GM23338 (cell line): ENCODE measurements at regions not wholly inside any gene's neighbourhood (a gene's known extent, or its start where the extent isn't known, plus 50 kb on each side); places are given as distances from the start of the nearest gene placed in this dataset.

Experiments
- ATAC-seq: fragments of 200-7000 bp; cut with Tn5 transposase; 3 replicates; pipeline ENCODE4 v1.9.1; 2020
- DNase-seq: peaks from one replicate; pipeline ENCODE4 v3.0.0-alpha.2; 2015; ENCODE audit warnings: low spot score
- H2AFZ ChIP-seq: fragments of 200-600 bp; sonication (generic); 2 replicates; pipeline ENCODE4 v1.8.0; 2016; ENCODE audit warnings: antibody characterized with exemption, mild to moderate bottlenecking, moderate library complexity
- H3F3A ChIP-seq: fragments of 200-600 bp; sonication (generic); replicated peaks from 2 replicates; pipeline ENCODE4 v1.8.0; 2017; ENCODE audit warnings: antibody characterized with exemption, mixed run types, low read depth
- H3K27ac ChIP-seq: fragments of 200-600 bp; sonication (generic); 2 replicates; pipeline ENCODE4 v1.6.1; 2016; ENCODE audit warnings: low read depth
- H3K27me3 ChIP-seq: fragments of 200-600 bp; sonication (generic); 2 replicates; pipeline ENCODE4 v1.8.0; 2016; ENCODE audit warnings: mild to moderate bottlenecking, mixed run types, moderate library complexity; ENCODE audit not compliant: insufficient read depth
- H3K36me3 ChIP-seq: fragments of 200-600 bp; sonication (generic); 2 replicates; pipeline ENCODE4 v1.8.0; 2016; ENCODE audit warnings: mild to moderate bottlenecking; ENCODE audit not compliant: insufficient read depth
- H3K4me1 ChIP-seq: fragments of 200-600 bp; sonication (generic); 2 replicates; pipeline ENCODE4 v1.8.0; 2016; ENCODE audit warnings: mild to moderate bottlenecking, moderate library complexity; ENCODE audit not compliant: insufficient read depth
- H3K4me2 ChIP-seq: fragments of 200-600 bp; sonication (generic); 2 replicates; pipeline ENCODE4 v1.7.1; 2017; ENCODE audit warnings: mixed run types
- H3K4me3 ChIP-seq: fragments of 200-600 bp; sonication (generic); 2 replicates; pipeline ENCODE4 v1.6.1; 2016; ENCODE audit warnings: mixed run types
- H3K79me2 ChIP-seq: fragments of 200-600 bp; sonication (generic); replicated peaks from 2 replicates; pipeline ENCODE4 v1.8.0; 2017; ENCODE audit warnings: mild to moderate bottlenecking; ENCODE audit not compliant: insufficient read depth
- H3K9me2 ChIP-seq: fragments of 200-600 bp; sonication (generic); 2 replicates; pipeline ENCODE4 v1.8.0; 2017; ENCODE audit not compliant: insufficient read depth
- H4K20me1 ChIP-seq: fragments of 200-600 bp; sonication (generic); replicated peaks from 2 replicates; pipeline ENCODE4 v1.8.0; 2017; ENCODE audit warnings: mild to moderate bottlenecking; ENCODE audit not compliant: insufficient read depth
- H3K27ac Mint-ChIP-seq: 2 replicates; pipeline ENCODE4 v1.8.0; 2020; ENCODE audit warnings: inconsistent platforms, mild to moderate bottlenecking, moderate library complexity, mixed read lengths
- H3K27me3 Mint-ChIP-seq: 3 replicates; pipeline ENCODE4 v1.8.0; 2022; ENCODE audit warnings: low read depth, mild to moderate bottlenecking, moderate library complexity, mixed read lengths, inconsistent platforms; ENCODE audit not compliant: insufficient read depth, poor library complexity
- H3K36me3 Mint-ChIP-seq: 3 replicates; pipeline ENCODE4 v1.8.0; 2021; ENCODE audit warnings: low read depth, mild to moderate bottlenecking, inconsistent platforms, moderate library complexity, mixed read lengths
- H3K4me1 Mint-ChIP-seq: 3 replicates; pipeline ENCODE4 v1.8.0; 2020; ENCODE audit warnings: mild to moderate bottlenecking, inconsistent platforms, mixed read lengths
- H3K4me3 Mint-ChIP-seq: 3 replicates; pipeline ENCODE4 v1.8.0; 2021; ENCODE audit warnings: moderate library complexity, mild to moderate bottlenecking, inconsistent platforms, mixed read lengths
- H3K9me3 Mint-ChIP-seq: 3 replicates; pipeline ENCODE4 v1.8.0; 2020; ENCODE audit warnings: moderate library complexity, mild to moderate bottlenecking, inconsistent platforms, mixed read lengths
- EZH2 ChIP-seq: fragments of 200-600 bp; sonication (generic); IDR thresholded peaks from one replicate; pipeline ENCODE4 v1.8.0; 2017; ENCODE audit warnings: antibody characterized with exemption, mild to moderate bottlenecking, low read depth; ENCODE audit not compliant: unreplicated experiment
- EZH2phosphoT487 ChIP-seq: fragments of 200-600 bp; sonication (generic); IDR thresholded peaks from one replicate; pipeline ENCODE4 v1.8.1; 2018; ENCODE audit warnings: antibody characterized with exemption; ENCODE audit not compliant: unreplicated experiment
- JUNB ChIP-seq: IDR thresholded peaks from one replicate; pipeline ENCODE4 v1.6.1; 2016; ENCODE audit warnings: antibody characterized with exemption; ENCODE audit not compliant: unreplicated experiment
- NANOG ChIP-seq: IDR thresholded peaks from 2 replicates; pipeline ENCODE4 v1.6.1; 2016; ENCODE audit warnings: antibody characterized with exemption, borderline replicate concordance
- REST ChIP-seq: IDR thresholded peaks from one replicate; pipeline ENCODE4 v1.6.1; 2018; ENCODE audit warnings: antibody characterized with exemption; ENCODE audit not compliant: unreplicated experiment
- STAT1 ChIP-seq: IDR thresholded peaks from one replicate; pipeline ENCODE4 v1.6.1; 2016; ENCODE audit warnings: antibody characterized with exemption; ENCODE audit not compliant: unreplicated experiment
- ZNF462 ChIP-seq: fragments of 250-450 bp; sonication (Bioruptor Pico); IDR thresholded peaks from 2 replicates; pipeline ENCODE4 v1.5.0; 2020; ENCODE audit warnings: mild to moderate bottlenecking, moderate library complexity

- TF ChIP-seq ZNF462 (CRISPR knock-in tag) (no peak), STAT1 (no peak), JUNB (no peak)
Observed at GRCh38 chr7:81025360-81025759, 106.5 kb upstream of the SEMA3C start (continued).

- no peak overlapping the region for H3K4me3 Mint-ChIP-seq
- Histone ChIP-seq H3K4me3 (no peak overlapping the region), H2AFZ (no peak overlapping the region), H3K27ac (no peak overlapping the region), H3K36me3 (no peaks in the 10 kb centered on the region), H3K79me2 (no peaks in the 10 kb centered on the region), H3K27me3 (no peaks in the 10 kb centered on the region), H4K20me1 (no peaks in the 10 kb centered on the region), H3K9me2 (no peaks in the 10 kb centered on the region), H3F3A (no peaks in the 10 kb centered on the region), H3K4me1 (no peaks in the 10 kb centered on the region), H3K4me2 (no peak overlapping the region)
- H3K36me3 Mint-ChIP-seq: peaks cover 4% of the 10 kb centered on the region; the same call in 2 of the 3 replicates
- H3K9me3 Mint-ChIP-seq: peaks cover 13% of the 10 kb centered on the region; the same call in 2 of the 3 replicates
- H3K27ac Mint-ChIP-seq: no peak overlapping the region
- no peaks in the 10 kb centered on the region for H3K27me3 Mint-ChIP-seq
- H3K4me1 Mint-ChIP-seq: peaks cover 5% of the 10 kb centered on the region; the same call in 1 of the 3 replicates
- DNase-seq (no peak), ATAC-seq (no peak)
- TF ChIP-seq REST: no peak
- no peak for TF ChIP-seq STAT1
- no peak for TF ChIP-seq NANOG
- TF ChIP-seq EZH2phosphoT487: no peak
- TF ChIP-seq JUNB: no peak
- TF ChIP-seq EZH2: no peak
Observed at GRCh38 chr7:81014908-81015307, 96.1 kb upstream of the SEMA3C start.
